ENCODE measurements at regions not wholly inside any gene's neighbourhood (a gene's known extent, or its start where the extent isn't known, plus 50 kb on each side); places are given as distances from the start of the nearest gene placed in this dataset.

- no peak for TF ChIP-seq CTCF (conservative IDR thresholded peaks at IDR 0.05; ENCODE audit: low read length)
- no peak for TF ChIP-seq EZH2phosphoT487 (IDR thresholded peaks at IDR 0.05; ENCODE audit: borderline replicate concordance)
Measured at GRCh38 chr19:28349604-28350003, 863.3 kb downstream of the UQCRFS1 start.

Data from Loucy (cell line).